Neural cell (in vitro differentiated cells): ENCODE measurements at regions not wholly inside any gene's neighbourhood (a gene's known extent, or its start where the extent isn't known, plus 50 kb on each side); places are given as distances from the start of the nearest gene placed in this dataset.

Source experiments
- H2AFZ ChIP-seq: fragments of 200-600, 300-800 bp; sonication (generic), shearing (Covaris generic); 2 replicates; pipeline ENCODE4 v1.6.0; 2014; ENCODE audit warnings: low read depth, mild to moderate bottlenecking, antibody characterized with exemption, low read length, moderate library complexity
- H3F3A ChIP-seq: fragments of 200-600 bp; shearing (Covaris generic); 2 replicates; pipeline ENCODE4 v1.6.1; 2016; ENCODE audit warnings: mild to moderate bottlenecking, moderate library complexity, mixed read lengths, antibody characterized with exemption, low read length; ENCODE audit not compliant: insufficient read depth, poor library complexity, severe bottlenecking
- H3K27ac ChIP-seq: fragments of 200-600, 300-800 bp; sonication (generic), shearing (Covaris generic); 2 replicates; pipeline ENCODE4 v1.5.1; 2014; ENCODE audit warnings: mild to moderate bottlenecking, low read length, moderate library complexity
- H3K27me3 ChIP-seq: fragments of 300-800, 200-600 bp; sonication (generic), shearing (Covaris generic); 2 replicates; pipeline ENCODE4 v1.6.0; 2014; ENCODE audit warnings: mild to moderate bottlenecking, low read depth, low read length, moderate library complexity; ENCODE audit not compliant: insufficient read depth
- H3K36me3 ChIP-seq: fragments of 300-800, 200-600 bp; sonication (generic), shearing (Covaris generic); 2 replicates; pipeline ENCODE4 v1.5.1; 2014; ENCODE audit warnings: mild to moderate bottlenecking, antibody characterized with exemption, low read length, moderate library complexity; ENCODE audit not compliant: insufficient read depth
- H3K4me2 ChIP-seq: fragments of 300-800, 200-600 bp; sonication (generic), shearing (Covaris generic); 2 replicates; pipeline ENCODE4 v1.6.0; 2014; ENCODE audit warnings: mild to moderate bottlenecking, low read length
- H3K4me3 ChIP-seq: fragments of 300-800, 200-600 bp; sonication (generic), shearing (Covaris generic); 2 replicates; pipeline ENCODE4 v1.5.1; 2014; ENCODE audit warnings: mild to moderate bottlenecking, low read length, moderate library complexity
- H3K79me2 ChIP-seq: fragments of 200-600 bp; shearing (Covaris generic); replicated peaks from 2 replicates; pipeline ENCODE4 v1.6.0; 2014; ENCODE audit warnings: mild to moderate bottlenecking, low read length, moderate library complexity; ENCODE audit not compliant: insufficient read depth
- H3K9ac ChIP-seq: fragments of 300-800, 200-600 bp; sonication (generic), shearing (Covaris generic); 2 replicates; pipeline ENCODE4 v1.6.1; 2016; ENCODE audit warnings: mild to moderate bottlenecking, low read length, mixed read lengths
- H3K9me2 ChIP-seq: fragments of 200-600 bp; shearing (Covaris generic); 2 replicates; pipeline ENCODE4 v1.6.1; 2016; ENCODE audit warnings: mild to moderate bottlenecking, low read length, mixed read lengths; ENCODE audit not compliant: insufficient read depth
- H3K9me3 ChIP-seq: fragments of 200-600, 300-800 bp; sonication (generic), shearing (Covaris generic); 2 replicates; pipeline ENCODE4 v1.6.1; 2016; ENCODE audit warnings: mild to moderate bottlenecking, mixed run types, low read length, moderate library complexity, mixed read lengths
- H4K20me1 ChIP-seq: fragments of 200-600 bp; shearing (Covaris generic); 2 replicates; pipeline ENCODE4 v1.6.1; 2016; ENCODE audit warnings: mild to moderate bottlenecking, mixed run types; ENCODE audit not compliant: insufficient read depth
- CTCF ChIP-seq: fragments of 450-650 bp; IDR thresholded peaks from 2 replicates; pipeline ENCODE4 v1.5.1; 2014; ENCODE audit warnings: antibody characterized with exemption, mild to moderate bottlenecking, moderate library complexity; ENCODE audit not compliant: poor library complexity, severe bottlenecking
- EP300 ChIP-seq: fragments of 450-650 bp; conservative IDR thresholded peaks from 2 replicates; pipeline ENCODE4 v1.6.1; 2014; ENCODE audit warnings: antibody characterized with exemption, mild to moderate bottlenecking, moderate library complexity; ENCODE audit not compliant: poor library complexity, severe bottlenecking
- EZH2 ChIP-seq: fragments of 200-600, 300-800 bp; shearing (Covaris generic), sonication (generic); IDR thresholded peaks from 2 replicates; pipeline ENCODE4 v1.6.1; 2014; ENCODE audit warnings: antibody characterized with exemption, low read length, borderline replicate concordance, mild to moderate bottlenecking; ENCODE audit not compliant: insufficient read depth, poor library complexity, severe bottlenecking
- MXI1 ChIP-seq: fragments of 450-650 bp; conservative IDR thresholded peaks from 2 replicates; pipeline ENCODE4 v1.6.1; 2014; ENCODE audit warnings: antibody characterized with exemption, mild to moderate bottlenecking; ENCODE audit not compliant: poor library complexity, severe bottlenecking
- POLR2AphosphoS5 ChIP-seq: IDR thresholded peaks from 2 replicates; pipeline ENCODE4 v1.6.1; 2012
- RAD21 ChIP-seq: fragments of 450-650 bp; conservative IDR thresholded peaks from 2 replicates; pipeline ENCODE4 v1.6.1; 2014; ENCODE audit warnings: antibody characterized with exemption, mild to moderate bottlenecking, moderate library complexity
- SMC3 ChIP-seq: fragments of 450-650 bp; conservative IDR thresholded peaks from 2 replicates; pipeline ENCODE4 v1.6.1; 2014; ENCODE audit warnings: antibody characterized with exemption, mild to moderate bottlenecking, moderate library complexity; ENCODE audit not compliant: poor library complexity
- TAF1 ChIP-seq: IDR thresholded peaks from 2 replicates; pipeline ENCODE4 v1.6.1; 2012; ENCODE audit warnings: low read depth
- TF ChIP-seq, protein P1 (sequence below): IDR thresholded peaks from 2 replicates; pipeline ENCODE4 v1.6.1; 2012; ENCODE audit warnings: borderline replicate concordance

- H3K36me3 ChIP-seq: no peaks in the 10 kb centered on the region
- H3K9me3 ChIP-seq: no peaks in the 10 kb centered on the region
- no peaks in the 10 kb centered on the region for H3K79me2 ChIP-seq
- no peak overlapping the region for H3K27ac ChIP-seq
- H3F3A ChIP-seq: no peaks in the 10 kb centered on the region
- H3K4me3 ChIP-seq: no peak overlapping the region
- no peak for TF ChIP-seq POLR2AphosphoS5
- no peak for TF ChIP-seq SMC3
- TF ChIP-seq EZH2: no peak
- TF ChIP-seq EP300: no peak
- TF ChIP-seq, protein P1, sequence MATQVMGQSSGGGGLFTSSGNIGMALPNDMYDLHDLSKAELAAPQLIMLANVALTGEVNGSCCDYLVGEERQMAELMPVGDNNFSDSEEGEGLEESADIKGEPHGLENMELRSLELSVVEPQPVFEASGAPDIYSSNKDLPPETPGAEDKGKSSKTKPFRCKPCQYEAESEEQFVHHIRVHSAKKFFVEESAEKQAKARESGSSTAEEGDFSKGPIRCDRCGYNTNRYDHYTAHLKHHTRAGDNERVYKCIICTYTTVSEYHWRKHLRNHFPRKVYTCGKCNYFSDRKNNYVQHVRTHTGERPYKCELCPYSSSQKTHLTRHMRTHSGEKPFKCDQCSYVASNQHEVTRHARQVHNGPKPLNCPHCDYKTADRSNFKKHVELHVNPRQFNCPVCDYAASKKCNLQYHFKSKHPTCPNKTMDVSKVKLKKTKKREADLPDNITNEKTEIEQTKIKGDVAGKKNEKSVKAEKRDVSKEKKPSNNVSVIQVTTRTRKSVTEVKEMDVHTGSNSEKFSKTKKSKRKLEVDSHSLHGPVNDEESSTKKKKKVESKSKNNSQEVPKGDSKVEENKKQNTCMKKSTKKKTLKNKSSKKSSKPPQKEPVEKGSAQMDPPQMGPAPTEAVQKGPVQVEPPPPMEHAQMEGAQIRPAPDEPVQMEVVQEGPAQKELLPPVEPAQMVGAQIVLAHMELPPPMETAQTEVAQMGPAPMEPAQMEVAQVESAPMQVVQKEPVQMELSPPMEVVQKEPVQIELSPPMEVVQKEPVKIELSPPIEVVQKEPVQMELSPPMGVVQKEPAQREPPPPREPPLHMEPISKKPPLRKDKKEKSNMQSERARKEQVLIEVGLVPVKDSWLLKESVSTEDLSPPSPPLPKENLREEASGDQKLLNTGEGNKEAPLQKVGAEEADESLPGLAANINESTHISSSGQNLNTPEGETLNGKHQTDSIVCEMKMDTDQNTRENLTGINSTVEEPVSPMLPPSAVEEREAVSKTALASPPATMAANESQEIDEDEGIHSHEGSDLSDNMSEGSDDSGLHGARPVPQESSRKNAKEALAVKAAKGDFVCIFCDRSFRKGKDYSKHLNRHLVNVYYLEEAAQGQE: no peak
- H3K4me2 ChIP-seq: no peak overlapping the region
- H2AFZ ChIP-seq: no peak overlapping the region
- no peaks in the 10 kb centered on the region for H3K27me3 ChIP-seq
- H3K9me2 ChIP-seq: no peaks in the 10 kb centered on the region
- no peak overlapping the region for H3K9ac ChIP-seq
- no peaks in the 10 kb centered on the region for H4K20me1 ChIP-seq
These were observed 58.5 kb upstream of the ATF7IP start for GRCh38 chr12:14307004-14307403.

- TF ChIP-seq EZH2 (no peak), CTCF (no peak), RAD21 (no peak), TAF1 (no peak), POLR2AphosphoS5 (no peak), SMC3 (no peak), EP300 (no peak), MXI1 (no peak)
- TF ChIP-seq, protein P1: no peak
- no peaks in the 10 kb centered on the region for H4K20me1 ChIP-seq
- no peak overlapping the region for H3K9ac ChIP-seq
- H3K9me3 ChIP-seq: no peaks in the 10 kb centered on the region
- no peak overlapping the region for H3K27ac ChIP-seq
- no peaks in the 10 kb centered on the region for H3K79me2 ChIP-seq
- no peak overlapping the region for H3K4me2 ChIP-seq
- H2AFZ ChIP-seq: no peak overlapping the region
- no peaks in the 10 kb centered on the region for H3K9me2 ChIP-seq
- no peaks in the 10 kb centered on the region for H3K36me3 ChIP-seq
- H3K4me3 ChIP-seq: no peak overlapping the region
- no peaks in the 10 kb centered on the region for H3K27me3 ChIP-seq
- H3F3A ChIP-seq: no peaks in the 10 kb centered on the region
These were observed 57.0 kb upstream of the ATF7IP start for GRCh38 chr12:14308516-14308915.
